ENCODE measurements at regions not wholly inside any gene's neighbourhood (a gene's known extent, or its start where the extent isn't known, plus 50 kb on each side); places are given as distances from the start of the nearest gene placed in this dataset.

GRCh38 chrX:30156009-30156408 lies 59.4 kb upstream of the MAGEB2 start:
- TF ChIP-seq CTCF (IDR thresholded peaks at IDR 0.05): no peak
- no peak for TF ChIP-seq POLR2A (IDR thresholded peaks at IDR 0.05; ENCODE audit: low read depth)
- TF ChIP-seq EP300 (IDR thresholded peaks at IDR 0.05): no peak
- TF ChIP-seq POLR2AphosphoS5 (IDR thresholded peaks at IDR 0.05): no peak
